ENCODE measurements at regions not wholly inside any gene's neighbourhood (a gene's known extent, or its start where the extent isn't known, plus 50 kb on each side); places are given as distances from the start of the nearest gene placed in this dataset.
"Not testable (repeated sequence)": the region's sequence is repeated elsewhere in the genome, so short reads cannot be mapped to it uniquely, and the experiment has no call there.

DNA sequence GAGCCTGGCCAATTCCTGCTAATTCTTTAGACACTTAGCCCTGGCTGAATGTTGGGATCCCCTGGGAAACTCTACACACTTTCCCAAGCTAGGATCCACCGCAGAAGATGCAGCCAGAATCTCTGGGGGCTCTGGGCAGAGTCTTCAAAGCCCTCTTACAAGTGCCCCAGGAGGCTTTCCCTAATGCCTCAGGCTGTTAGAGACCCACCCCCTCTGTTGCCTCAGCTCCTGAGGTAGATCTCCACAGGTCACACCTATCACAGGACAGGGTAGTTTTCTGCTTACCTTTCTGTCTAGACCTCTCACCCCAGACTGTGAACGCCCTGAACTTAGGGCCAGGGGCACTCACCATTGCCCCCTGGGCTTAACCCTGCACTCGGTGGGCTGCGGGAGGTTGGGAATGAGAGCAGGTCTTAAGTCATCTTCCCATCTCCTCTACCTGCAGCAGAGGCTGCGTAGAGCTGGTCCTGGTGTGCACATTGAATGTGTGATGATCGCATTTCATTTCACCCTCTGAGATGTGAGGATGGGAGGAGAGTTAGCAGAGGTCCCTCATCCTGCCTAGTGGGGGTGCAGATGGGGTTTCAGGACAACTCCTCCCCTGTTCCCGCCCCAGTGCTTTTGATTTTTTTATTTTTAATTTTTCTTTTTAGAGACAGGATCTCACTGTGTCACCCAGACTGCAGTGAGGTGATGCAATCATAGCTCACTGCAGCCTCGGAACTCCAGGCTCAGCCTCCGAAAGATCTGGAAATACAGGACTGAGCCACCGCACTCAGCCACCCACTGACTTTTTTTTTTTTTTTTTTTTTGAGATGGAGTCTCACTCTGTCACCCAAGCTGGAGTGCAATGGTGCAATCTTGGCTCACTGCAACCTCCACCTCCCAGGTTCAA, 89.0 kb upstream of the LHX1 start:
- no peak for DNase-seq

DNA sequence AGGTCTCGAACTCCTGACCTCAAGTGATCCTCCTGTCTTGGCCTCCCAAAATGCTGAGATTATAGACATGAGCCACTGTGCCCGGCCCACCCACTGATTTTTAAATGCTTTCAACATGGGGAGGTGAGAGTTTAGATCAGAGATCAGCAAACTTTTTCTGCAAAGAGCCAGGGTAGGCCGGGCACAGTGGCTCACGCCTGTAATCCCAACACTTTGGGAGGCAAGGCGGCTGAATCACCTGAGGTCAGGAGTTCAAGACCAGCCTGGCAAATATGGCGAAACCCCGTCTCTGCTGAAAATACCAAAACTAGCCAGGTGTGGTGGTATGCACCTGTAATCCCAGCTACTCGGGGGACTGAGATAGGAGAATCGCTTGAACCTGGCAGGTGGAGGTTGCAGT, 88.3 kb upstream of the LHX1 start:
- DNase-seq: not testable (repeated sequence)

DNA sequence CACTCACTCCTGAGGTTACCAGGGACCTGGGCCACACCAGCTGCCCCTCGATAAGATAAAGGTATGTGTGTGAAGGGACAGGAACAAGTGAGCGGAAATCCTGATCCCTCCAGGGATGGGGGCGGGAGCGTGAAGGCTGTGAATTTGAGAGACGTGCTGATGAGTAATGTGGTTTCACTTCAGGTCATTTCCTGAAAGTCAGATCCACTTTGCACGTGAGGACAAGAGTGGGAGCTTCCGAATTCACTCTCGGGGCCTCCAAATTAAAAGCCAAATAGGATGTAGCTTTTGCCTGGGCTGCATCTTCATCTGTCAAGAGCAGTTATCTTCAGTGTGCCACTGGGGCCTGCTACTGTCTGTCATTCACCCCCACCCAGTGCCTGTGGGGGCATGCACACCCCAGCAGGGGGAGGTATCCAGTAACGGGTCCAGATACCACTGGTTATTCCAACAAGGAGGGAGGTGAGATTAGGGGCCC, 87.4 kb upstream of the LHX1 start:
- no peak for DNase-seq

DNA sequence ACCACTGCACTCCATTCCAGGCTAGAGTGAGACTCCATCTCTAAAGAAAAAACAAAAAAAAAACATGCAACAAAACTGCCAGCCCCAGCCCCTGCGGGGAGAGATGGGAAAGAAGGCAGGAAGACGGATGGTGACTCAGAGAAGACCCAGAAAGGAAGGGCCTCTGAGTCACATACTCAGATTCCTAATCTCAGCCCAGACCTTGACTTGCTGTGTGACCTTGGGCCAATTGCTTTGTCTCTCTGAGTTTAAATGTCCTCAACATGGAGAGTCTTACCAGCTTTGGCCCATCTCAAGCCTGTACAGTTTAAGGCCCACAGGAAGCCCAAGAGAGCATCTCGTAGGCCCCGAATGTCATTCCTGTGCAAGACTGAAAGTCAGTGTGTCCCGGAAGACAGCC, 86.5 kb upstream of the LHX1 start:
- DNase-seq: no peak

DNA sequence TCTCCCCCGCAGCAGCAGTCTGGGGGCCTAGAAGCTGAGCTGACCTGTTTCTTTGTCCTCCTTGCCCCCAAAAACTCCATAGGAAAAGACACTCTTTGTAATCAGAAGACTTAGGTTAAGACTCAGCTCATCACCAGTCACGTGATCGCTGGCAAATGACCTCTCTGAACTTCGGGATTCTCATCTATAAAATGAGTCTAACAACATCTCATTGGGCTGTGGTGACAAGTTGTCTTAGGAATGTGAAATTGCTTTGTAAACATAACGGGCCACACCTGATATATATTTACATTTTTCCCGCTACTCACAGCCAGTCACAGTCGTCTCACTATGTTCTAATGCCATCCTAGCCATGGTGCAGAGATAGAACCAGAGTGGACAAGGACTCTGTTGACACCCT, 86.0 kb upstream of the LHX1 start:
- DNase-seq: no peak

DNA sequence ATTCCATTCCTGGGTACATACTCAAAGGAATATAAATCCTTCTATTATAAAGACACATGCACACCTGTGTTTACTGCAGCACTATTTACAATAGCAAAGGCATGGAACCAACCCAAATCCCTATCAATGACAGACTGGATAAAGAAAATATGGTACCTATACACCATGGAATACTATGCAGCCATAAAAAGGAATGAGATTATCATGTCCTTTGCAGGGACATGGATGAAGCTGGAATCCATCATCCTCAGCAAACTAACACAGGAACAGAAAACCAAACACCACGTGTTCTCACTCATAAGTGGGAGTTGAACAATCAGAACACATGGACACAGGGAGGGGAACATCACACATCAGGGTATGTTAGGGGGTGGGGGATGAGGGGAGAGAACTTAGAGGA, 84.8 kb upstream of the LHX1 start:
- DNase-seq: not testable (repeated sequence)

DNA sequence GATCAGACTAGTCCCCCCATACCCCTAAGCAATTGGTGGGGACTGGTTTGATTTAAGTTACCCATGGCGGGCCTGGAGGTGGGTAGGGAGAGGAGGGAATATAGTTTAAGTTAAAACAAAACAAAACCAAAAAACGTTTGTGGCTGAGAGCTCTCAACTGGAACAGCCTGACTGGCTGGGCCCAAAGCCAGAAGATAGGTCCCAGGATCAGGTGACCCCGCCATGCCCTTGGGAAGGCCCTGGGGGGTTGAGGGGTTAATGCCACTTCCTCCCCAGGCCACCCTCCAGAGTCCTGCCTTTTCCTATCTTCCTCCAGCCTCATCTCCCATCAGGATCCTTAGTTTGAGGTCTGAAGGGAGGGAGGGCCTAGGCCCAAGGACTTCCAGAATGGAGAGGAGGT, 82.3 kb upstream of the LHX1 start:
- DNase-seq: no peak

DNA sequence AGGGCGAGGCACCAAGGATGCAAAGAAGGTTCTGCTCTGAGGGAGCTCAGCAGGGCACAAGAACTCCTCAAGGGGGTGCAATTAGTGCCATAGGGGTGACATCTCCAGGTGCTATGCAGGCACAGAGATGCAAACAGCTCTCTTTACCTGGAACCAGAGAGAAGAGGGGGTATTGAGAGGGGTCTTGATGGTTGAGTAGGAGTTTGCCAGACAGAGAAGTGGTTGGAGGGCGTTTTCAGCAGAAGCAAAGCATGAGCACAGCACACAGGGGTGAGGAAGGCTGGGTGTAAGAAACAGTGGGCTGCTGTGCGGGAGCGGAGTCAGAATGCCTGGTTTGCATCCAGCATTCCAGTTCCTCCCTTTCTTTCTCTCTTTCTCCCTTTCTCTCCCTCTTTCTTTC, 81.8 kb upstream of the LHX1 start:
- DNase-seq: no peak

DNA sequence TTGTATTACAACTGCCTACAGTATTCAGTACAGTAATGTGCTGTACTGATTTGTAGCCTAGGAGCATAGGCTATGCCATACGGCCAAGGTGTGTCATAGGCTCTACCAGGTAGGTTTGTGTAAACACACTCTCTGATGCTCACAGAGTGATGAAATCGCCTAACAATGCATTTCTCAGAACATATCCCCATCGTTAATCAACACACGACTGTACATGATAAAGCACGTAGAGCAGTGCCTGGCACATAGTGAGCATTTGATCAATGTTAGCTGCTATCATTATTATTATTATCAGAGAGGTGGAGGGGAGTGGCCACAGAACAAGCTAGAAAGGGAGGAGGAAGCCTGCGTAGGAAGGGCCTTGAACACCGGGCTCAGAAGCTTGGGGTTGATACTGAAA, 81.1 kb upstream of the LHX1 start:
- DNase-seq: no peak

DNA sequence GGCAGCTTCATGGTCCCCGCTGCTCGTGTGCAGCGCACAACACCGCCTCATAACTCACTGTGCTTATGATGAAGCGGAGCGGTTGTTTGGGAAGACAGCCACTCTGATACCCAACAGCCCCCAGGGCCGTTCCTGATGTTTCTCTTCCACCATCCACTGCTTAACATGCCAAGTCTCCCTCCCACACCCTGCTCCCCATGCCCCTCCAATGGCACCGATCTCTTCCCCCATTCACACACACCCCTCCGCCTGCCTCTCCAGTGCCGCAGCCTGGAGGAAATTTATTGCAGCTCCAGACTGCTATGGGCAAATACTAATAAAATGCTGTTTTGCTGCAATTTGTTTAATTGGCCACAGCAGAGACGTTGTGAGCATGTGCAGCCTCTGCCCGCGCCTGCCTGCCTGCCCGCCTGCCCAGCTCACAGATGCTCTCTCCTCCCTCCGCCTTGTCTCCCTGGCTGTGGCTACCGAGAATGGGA, 80.3 kb upstream of the LHX1 start:
- no peak for DNase-seq

DNA sequence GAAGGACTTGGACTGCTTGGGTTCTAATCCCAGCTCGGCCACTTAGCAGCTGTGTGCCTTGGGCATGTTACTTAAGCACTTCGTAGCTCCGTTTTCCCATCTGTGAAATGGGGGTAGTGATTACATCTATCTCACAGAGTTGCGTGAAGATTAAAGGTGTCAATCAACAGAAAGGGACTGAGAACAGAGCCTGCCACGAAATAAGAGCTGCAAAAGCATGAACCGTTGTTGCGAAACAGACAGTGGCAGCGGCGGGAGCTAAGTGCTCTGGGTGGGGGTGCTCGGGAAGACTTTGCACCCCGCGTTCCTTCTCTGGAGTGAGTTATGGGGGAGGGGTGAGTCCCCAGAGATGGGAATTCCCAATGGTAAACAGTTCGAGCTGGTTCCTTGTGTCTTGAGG, 79.6 kb upstream of the LHX1 start:
- DNase-seq: no peak

DNA sequence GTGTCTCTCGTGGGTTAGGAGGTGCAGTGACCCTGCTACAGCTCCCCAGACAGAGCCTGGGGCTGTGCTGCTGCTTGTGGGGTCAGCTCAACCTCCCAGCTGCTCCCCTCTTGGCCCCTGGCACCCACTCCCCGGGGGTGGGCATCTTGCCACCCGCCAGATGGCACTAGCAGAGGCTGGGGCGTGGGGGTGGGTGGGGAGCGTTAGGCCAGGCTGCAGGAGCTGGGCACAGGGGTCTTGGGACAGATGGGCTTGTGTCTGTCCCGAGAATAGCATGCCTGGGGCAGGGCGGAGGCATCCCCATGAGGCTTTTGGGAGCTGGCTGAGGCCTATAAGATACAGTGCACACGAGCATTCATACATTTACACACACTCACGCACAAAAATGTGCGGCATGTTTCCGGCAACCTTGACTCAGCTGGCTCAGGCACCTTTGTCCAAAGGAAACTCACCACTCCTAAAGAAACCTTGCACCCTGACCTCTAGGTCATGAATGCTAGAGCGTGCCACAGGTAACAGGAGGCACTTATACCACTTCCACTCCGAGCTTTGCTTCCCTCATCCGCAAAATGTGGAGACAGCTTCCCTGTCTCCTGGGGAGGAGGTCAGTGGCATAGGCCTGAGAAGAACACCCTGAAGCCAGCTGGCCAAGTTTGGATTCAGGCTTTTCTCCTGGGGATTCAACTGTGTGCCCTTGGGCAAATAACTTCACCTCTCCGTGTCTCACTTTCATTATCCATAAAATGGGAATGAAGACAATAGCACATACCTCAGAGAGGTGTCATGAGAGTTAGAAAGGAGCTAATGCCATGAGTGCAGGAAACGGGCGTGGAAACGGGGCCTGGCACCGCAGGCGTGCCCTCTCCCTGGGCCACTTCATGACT, 78.9 kb upstream of the LHX1 start:
- DNase-seq: no peak

DNA sequence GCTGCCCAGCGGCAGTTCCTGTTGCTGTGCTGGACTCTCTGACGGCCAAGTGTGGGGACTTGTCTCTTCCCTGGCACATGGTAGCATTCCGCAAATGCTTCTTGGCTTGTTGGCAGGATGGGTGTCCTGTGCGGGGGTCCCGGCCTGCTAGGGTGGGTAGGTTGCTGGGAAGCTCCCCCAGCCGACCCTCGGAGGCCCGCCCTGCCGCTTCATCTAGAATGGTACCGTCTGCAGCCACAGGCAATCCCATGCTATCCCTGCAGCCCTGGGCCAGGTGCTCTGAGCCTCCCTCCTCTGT, 78.3 kb upstream of the LHX1 start:
- DNase-seq: no peak

DNA sequence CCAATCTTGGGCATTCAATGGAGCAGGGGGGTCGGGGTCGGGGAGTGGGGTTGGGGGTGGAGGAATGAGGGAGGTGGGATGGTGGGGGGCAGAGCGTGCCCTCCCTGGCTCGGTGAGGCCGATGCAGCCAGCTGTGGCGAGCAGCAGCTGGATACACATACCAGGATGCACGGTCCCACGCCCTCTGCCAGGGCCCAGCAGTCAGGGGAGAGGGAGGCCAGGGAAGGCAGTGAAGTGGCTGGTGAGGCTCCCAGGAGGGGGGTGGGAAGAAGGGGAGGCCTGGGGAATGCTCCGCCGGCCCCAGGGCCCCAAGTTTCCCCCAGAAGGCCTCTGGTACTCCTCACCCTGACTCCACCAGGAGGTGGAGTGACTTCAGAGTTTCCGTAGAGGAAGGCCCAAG, 77.6 kb upstream of the LHX1 start:
- DNase-seq: no peak

DNA sequence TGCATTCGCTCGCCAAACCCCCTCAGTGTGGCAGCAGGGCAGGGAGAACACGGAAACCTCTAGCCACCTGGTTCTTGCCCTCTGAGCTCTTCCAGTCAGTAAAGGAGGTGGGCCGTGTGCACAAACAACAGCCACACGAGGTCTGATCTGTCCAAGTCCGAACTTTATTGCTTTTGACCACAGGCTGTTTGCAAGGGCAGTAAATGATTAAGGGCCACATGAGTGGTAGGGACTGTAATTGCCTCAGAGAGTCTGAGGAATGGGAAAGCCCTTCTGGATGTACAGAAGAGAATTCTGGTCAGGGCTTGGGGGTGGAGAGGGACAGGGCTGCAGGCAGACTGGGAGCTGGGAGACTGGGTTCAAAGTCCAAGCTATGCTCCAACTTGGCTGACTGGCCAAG, 75.7 kb upstream of the LHX1 start:
- DNase-seq: no peak

DNA sequence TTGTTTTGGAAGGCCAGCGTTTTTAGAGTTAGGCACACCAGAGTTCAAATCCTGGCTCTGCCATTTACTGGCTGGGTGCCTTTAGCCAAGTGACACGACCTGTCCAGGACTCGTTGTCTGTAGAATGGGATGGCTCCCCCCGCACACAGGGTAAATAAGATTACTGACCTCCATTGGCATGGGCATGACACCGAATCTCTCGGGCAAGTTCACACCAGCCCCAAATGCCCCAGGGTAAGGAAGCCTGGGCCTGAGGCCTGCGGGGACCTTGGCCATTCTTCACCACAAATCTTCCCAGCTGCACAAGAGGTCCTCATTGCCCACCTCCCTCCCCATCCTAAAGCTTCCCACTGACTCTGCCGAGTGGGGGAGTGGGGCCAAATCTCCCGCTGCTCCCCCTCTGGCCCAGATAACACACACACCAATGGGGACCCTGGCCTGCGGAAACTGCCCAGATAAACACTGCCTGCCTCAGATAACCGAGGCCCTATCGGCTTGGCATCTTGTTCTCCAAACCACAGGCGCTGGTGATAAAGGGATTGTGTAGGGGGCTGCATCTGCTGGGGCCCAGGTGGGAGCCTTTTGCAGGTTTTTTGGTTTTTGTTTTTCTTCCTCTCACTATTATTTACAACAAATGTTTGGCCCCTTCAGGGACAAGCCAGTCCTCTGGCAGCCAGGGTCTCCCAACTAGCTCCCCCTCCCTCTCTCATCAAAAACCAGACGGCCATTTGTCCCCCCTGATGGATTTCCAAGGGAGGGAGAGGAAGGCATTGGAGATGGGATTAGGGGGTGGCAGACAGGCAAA, 75.0 kb upstream of the LHX1 start:
- DNase-seq: no peak

DNA sequence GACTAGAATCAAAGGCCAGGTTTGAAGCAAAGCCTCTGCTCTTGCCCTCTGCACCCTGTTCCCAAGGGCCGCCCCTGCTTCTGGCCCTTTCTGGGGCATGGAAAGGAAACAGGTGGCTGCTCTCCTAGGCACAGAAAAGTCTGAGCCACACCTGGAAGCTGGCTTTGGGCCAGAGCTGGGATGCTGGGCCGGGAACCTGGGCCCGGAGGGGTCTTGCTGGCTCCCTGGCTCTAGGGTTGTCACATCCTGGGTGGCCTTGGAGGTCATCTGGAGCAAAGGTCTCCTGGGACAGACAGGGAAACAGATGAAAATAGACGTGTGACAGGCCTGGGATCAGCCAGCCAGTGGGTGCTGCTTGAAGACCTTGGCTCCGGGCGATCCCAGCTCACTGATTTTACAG, 74.1 kb upstream of the LHX1 start:
- DNase-seq: no peak

DNA sequence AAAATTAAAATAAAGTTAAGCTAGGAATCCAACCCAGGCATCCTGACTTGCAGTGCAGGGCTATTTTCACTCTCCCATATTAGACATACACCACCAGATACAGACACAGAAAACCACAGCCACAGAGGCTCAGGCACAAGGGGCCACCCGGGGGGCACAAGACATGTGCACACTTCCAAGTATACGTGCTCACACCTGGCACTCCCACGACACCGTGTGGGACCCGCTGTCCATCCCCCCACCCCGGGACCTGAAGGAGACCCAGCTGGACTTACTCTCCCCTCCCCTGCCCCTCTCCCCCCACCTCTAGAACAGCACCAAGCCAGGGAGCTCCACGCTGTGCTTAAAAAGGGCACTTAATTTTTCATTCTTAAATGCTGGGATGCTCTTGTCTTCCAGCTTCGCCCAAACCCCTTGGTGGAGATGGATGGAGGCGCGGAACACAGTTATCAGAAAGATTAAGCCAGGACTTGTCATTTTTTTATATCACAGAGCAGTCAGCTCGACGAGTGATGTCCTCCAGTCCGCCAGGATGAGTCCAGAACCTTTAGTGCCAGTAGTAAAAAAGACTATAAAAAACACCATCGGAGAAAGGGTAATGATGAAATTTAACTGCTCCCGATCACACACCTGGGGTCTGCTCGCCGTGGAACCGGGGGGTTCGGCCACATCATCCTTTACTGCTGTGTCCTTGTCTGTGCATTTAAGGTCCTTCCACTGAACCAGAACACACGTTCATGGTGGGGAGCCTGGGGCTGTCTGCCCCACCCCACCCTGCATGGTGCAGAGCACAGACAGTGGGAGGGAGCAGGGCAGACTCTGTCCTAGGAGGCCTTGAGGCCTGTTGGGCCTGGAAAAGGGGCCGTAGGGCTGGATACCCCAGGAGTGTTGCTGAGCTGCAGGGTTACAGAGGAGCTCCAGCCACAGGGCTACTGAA, 73.3 kb upstream of the LHX1 start:
- DNase-seq: no peak

DNA sequence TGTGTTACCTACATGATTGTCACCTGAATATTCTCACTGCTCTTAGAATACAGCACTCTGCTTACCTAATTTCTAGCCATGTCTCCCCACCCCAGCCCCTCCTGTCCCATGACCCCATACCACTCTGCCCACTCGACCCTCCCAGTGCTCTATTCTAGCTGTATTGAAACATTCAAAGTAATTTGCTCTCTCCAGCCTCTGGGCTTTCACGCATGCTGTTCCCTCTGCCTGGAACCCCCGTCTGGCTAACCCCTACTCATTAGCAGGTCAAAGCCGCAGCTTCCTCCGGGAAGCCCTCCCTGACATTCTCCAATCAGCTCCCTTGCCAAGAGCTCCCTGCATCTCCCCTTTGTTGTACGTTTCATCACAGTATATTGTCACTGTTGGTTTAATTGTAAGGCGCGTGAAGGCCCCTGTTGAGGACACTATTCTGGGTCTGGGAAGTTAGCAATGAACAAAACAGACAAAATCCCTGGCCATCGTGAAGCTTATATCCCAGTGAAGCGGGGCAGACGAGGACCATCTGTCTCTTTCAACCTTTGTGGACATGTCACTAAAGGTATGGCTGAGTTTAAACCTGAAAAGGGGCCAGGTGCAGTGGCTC, 72.3 kb upstream of the LHX1 start:
- no peak for DNase-seq

DNA sequence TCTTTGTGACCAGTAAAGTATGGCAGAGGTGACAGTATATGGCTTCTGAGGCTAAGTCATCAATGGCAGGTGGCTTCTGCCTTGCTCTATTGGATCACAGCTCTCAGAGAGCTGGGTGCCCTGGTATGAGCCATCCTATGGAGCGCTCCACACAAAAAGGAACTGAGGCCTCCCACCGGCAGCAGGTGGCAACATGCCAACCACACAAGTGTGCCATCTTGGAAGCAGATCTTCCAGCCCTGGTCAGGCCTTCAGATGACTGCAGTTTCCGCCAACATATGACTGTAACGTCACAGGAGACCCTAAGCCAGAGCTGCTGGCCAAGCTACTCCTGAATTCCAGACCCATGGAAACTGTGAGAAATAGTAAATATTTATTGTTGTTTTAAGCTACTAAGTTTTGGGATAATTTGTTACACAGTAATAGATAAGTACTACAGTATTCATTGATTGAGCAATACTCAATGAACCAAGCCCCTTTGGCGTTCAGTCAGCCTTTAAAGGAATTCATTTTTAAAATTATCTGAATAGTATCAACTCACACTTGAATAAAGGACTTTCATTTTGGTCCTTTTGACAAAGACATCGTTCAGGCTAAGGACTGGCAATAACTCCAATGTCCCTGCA, 69.4 kb upstream of the LHX1 start:
- DNase-seq: no peak

DNA sequence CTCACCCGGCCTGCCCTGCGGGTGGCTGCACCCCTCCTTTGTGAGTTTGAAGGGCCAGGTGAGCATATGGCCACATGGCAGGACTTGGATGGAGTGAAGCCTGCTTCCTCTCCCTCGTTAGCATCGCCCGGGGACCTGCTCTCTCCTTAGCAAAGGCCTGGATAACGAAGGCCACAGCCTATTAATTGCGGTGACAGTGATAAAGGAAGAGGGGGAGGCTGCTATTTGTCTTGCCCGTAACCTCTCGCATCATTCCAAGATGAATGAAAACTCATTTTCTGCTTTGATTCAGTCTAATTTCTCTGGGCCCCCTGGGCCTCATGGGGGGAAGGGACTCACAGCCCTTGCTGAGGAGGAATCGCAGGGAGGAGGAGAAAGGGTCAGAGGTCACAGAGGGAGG, 68.5 kb upstream of the LHX1 start:
- DNase-seq: no peak

Data from SHP77 treated with DMSO at 0.1 percent for 48 hours (cell line).